ENCODE measurements at regions not wholly inside any gene's neighbourhood (a gene's known extent, or its start where the extent isn't known, plus 50 kb on each side); places are given as distances from the start of the nearest gene placed in this dataset.

- Histone ChIP-seq H3K9ac (ENCODE audit: low read length) (no peak overlapping the region), H3K27ac (ENCODE audit: low read depth, low read length) (no peak overlapping the region), H3F3A (ENCODE audit: insufficient read depth) (no peaks in the 10 kb centered on the region), H4K20me1 (ENCODE audit: low read depth, low read length) (no peaks in the 10 kb centered on the region), H3K9me3 (ENCODE audit: insufficient read depth, low read length) (no peaks in the 10 kb centered on the region), H3K9me2 (replicated peaks; ENCODE audit: insufficient read depth, low read length) (no peaks in the 10 kb centered on the region), H3K79me2 (ENCODE audit: insufficient read depth, low read length) (no peaks in the 10 kb centered on the region), H3K36me3 (ENCODE audit: low read length) (no peaks in the 10 kb centered on the region), H3K4me3 (ENCODE audit: insufficient read depth, low read length, poor library complexity, severe bottlenecking) (no peak overlapping the region), H3K4me2 (ENCODE audit: low read depth, low read length, poor library complexity, severe bottlenecking) (no peak overlapping the region), H3K27me3 (ENCODE audit: low read length) (no peaks in the 10 kb centered on the region), H2AFZ (ENCODE audit: low read depth, low read length, severe bottlenecking) (no peak overlapping the region)
- no peak for TF ChIP-seq CTCF (IDR thresholded peaks at IDR 0.05; ENCODE audit: insufficient read depth, low read length, poor library complexity, severe bottlenecking)
- TF ChIP-seq EZH2phosphoT487 (conservative IDR thresholded peaks at IDR 0.05; ENCODE audit: low read length): no peak
Observed at GRCh38 chr16:16857603-16858283, 478.8 kb downstream of the NPIPA7 start.

- Histone ChIP-seq H3K4me2 (ENCODE audit: low read depth, low read length, poor library complexity, severe bottlenecking) (no peak overlapping the region), H4K20me1 (ENCODE audit: low read depth, low read length) (no peaks in the 10 kb centered on the region), H3K4me3 (ENCODE audit: insufficient read depth, low read length, poor library complexity, severe bottlenecking) (no peak overlapping the region), H3K9me2 (replicated peaks; ENCODE audit: insufficient read depth, low read length) (no peaks in the 10 kb centered on the region), H2AFZ (ENCODE audit: low read depth, low read length, severe bottlenecking) (no peak overlapping the region), H3F3A (ENCODE audit: insufficient read depth) (no peaks in the 10 kb centered on the region), H3K27me3 (ENCODE audit: low read length) (no peaks in the 10 kb centered on the region), H3K9ac (ENCODE audit: low read length) (no peak overlapping the region), H3K79me2 (ENCODE audit: insufficient read depth, low read length) (no peaks in the 10 kb centered on the region), H3K36me3 (ENCODE audit: low read length) (no peaks in the 10 kb centered on the region), H3K9me3 (ENCODE audit: insufficient read depth, low read length) (no peaks in the 10 kb centered on the region), H3K27ac (ENCODE audit: low read depth, low read length) (no peak overlapping the region)
- TF ChIP-seq CTCF (IDR thresholded peaks at IDR 0.05; ENCODE audit: insufficient read depth, low read length, poor library complexity, severe bottlenecking): peak; percentile 65
- TF ChIP-seq EZH2phosphoT487 (conservative IDR thresholded peaks at IDR 0.05; ENCODE audit: low read length): no peak
Observed at GRCh38 chr16:16861546-16861945, 482.6 kb downstream of the NPIPA7 start.

- H4K20me1 ChIP-seq (ENCODE audit: low read depth, low read length): no peaks in the 10 kb centered on the region
- no peaks in the 10 kb centered on the region for H3K9me3 ChIP-seq (ENCODE audit: insufficient read depth, low read length)
- no peak overlapping the region for H3K4me3 ChIP-seq (ENCODE audit: insufficient read depth, low read length, poor library complexity, severe bottlenecking)
- no peaks in the 10 kb centered on the region for H3K36me3 ChIP-seq (ENCODE audit: low read length)
- H3K79me2 ChIP-seq (ENCODE audit: insufficient read depth, low read length): no peaks in the 10 kb centered on the region
- H3K9ac ChIP-seq (ENCODE audit: low read length): no peak overlapping the region
- no peak overlapping the region for H3K27ac ChIP-seq (ENCODE audit: low read depth, low read length)
- no peaks in the 10 kb centered on the region for H3F3A ChIP-seq (ENCODE audit: insufficient read depth)
- H3K9me2 ChIP-seq (replicated peaks; ENCODE audit: insufficient read depth, low read length): no peaks in the 10 kb centered on the region
- no peak for TF ChIP-seq EZH2phosphoT487 (conservative IDR thresholded peaks at IDR 0.05; ENCODE audit: low read length)
- no peak for TF ChIP-seq CTCF (IDR thresholded peaks at IDR 0.05; ENCODE audit: insufficient read depth, low read length, poor library complexity, severe bottlenecking)
- H2AFZ ChIP-seq (ENCODE audit: low read depth, low read length, severe bottlenecking): no peak overlapping the region
- H3K4me2 ChIP-seq (ENCODE audit: low read depth, low read length, poor library complexity, severe bottlenecking): no peak overlapping the region
- H3K27me3 ChIP-seq (ENCODE audit: low read length): no peaks in the 10 kb centered on the region
Observed at GRCh38 chr16:16863672-16864071, 484.7 kb downstream of the NPIPA7 start.

Measured in SU-DHL-6 (cell line).